WERI-Rb-1 (cell line): ENCODE measurements at regions not wholly inside any gene's neighbourhood (a gene's known extent, or its start where the extent isn't known, plus 50 kb on each side); places are given as distances from the start of the nearest gene placed in this dataset.

Experiments
- DNase-seq: peaks from one replicate; pipeline ENCODE4 v3.0.0-alpha.2; 2020
- H3K27ac ChIP-seq: fragments of 250-450 bp; sonication (Bioruptor Pico); 2 replicates; pipeline ENCODE4 v1.5.1; 2020; ENCODE audit warnings: mild to moderate bottlenecking, moderate library complexity
- H3K27me3 ChIP-seq: fragments of 250-450 bp; sonication (Bioruptor Pico); 2 replicates; pipeline ENCODE4 v1.5.1; 2021; ENCODE audit warnings: mild to moderate bottlenecking, low read depth, moderate library complexity; ENCODE audit not compliant: insufficient read depth, severe bottlenecking
- H3K36me3 ChIP-seq: fragments of 250-450 bp; sonication (Bioruptor Pico); 2 replicates; pipeline ENCODE4 v1.5.1; 2020; ENCODE audit warnings: mild to moderate bottlenecking, moderate library complexity
- H3K4me3 ChIP-seq: 2 replicates; pipeline ENCODE4 v1.5.1; 2011; ENCODE audit warnings: low read depth, mild to moderate bottlenecking, control low read depth, low read length
- H3K9me3 ChIP-seq: fragments of 250-450 bp; sonication (Bioruptor Pico); 2 replicates; pipeline ENCODE4 v1.5.1; 2021; ENCODE audit warnings: mild to moderate bottlenecking, moderate library complexity; ENCODE audit not compliant: severe bottlenecking
- TF ChIP-seq, protein P1 (sequence below): IDR thresholded peaks from 2 replicates; pipeline ENCODE4 v1.5.1; 2011; ENCODE audit warnings: low read depth, mild to moderate bottlenecking, control low read depth, inconsistent platforms, low read length

GRCh38 chr9:84590706-84591105 is 78.8 kb upstream of the NTRK2 start:
- no peak overlapping the region for H3K4me3 ChIP-seq
- peaks cover 61% of the 10 kb centered on the region for H3K27me3 ChIP-seq
- no peak for DNase-seq
- TF ChIP-seq, protein P1, sequence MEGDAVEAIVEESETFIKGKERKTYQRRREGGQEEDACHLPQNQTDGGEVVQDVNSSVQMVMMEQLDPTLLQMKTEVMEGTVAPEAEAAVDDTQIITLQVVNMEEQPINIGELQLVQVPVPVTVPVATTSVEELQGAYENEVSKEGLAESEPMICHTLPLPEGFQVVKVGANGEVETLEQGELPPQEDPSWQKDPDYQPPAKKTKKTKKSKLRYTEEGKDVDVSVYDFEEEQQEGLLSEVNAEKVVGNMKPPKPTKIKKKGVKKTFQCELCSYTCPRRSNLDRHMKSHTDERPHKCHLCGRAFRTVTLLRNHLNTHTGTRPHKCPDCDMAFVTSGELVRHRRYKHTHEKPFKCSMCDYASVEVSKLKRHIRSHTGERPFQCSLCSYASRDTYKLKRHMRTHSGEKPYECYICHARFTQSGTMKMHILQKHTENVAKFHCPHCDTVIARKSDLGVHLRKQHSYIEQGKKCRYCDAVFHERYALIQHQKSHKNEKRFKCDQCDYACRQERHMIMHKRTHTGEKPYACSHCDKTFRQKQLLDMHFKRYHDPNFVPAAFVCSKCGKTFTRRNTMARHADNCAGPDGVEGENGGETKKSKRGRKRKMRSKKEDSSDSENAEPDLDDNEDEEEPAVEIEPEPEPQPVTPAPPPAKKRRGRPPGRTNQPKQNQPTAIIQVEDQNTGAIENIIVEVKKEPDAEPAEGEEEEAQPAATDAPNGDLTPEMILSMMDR: no peak
- no peaks in the 10 kb centered on the region for H3K36me3 ChIP-seq
- H3K27ac ChIP-seq: no peak overlapping the region
- no peaks in the 10 kb centered on the region for H3K9me3 ChIP-seq

- TF ChIP-seq, protein P1: no peak
- no peak overlapping the region for H3K4me3 ChIP-seq
- H3K36me3 ChIP-seq: no peaks in the 10 kb centered on the region
- H3K27me3 ChIP-seq: peaks cover 69% of the 10 kb centered on the region
- no peak for DNase-seq
- no peaks in the 10 kb centered on the region for H3K9me3 ChIP-seq
- H3K27ac ChIP-seq: no peak overlapping the region
Observed at GRCh38 chr9:84592918-84593317, 76.6 kb upstream of the NTRK2 start.

- no peak for DNase-seq
- TF ChIP-seq, protein P1: no peak
- Histone ChIP-seq H3K4me3 (no peak overlapping the region), H3K9me3 (no peaks in the 10 kb centered on the region), H3K36me3 (no peaks in the 10 kb centered on the region), H3K27ac (no peak overlapping the region), H3K27me3 (peaks cover 66% of the 10 kb centered on the region)
Observed at GRCh38 chr9:84593352-84593751, 76.2 kb upstream of the NTRK2 start.

DNA sequence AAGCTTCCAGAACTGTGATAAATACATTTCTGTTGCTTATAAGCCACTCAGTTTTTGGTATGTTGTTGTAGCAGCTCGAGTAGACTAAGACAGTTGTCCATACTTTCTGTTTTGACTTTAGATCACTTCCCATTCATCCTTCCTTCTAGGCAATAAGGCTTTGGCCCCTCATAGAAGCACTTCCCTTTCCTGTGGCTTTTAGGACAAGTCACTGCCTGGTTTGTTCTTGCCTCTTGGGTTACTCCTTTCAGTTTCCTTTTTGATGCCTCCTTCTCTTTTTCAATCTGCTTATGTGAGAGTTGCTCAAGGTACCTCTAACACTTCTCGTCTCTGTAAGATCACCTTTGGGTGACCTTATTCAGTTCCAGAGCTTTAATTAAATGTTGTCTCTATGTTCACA is 72.4 kb upstream of the NTRK2 start:
- TF ChIP-seq, protein P1: no peak
- Histone ChIP-seq H3K4me3 (no peak overlapping the region), H3K27ac (no peak overlapping the region), H3K36me3 (no peaks in the 10 kb centered on the region), H3K27me3 (peaks cover 62% of the 10 kb centered on the region), H3K9me3 (no peaks in the 10 kb centered on the region)
- DNase-seq: no peak

GRCh38 chr9:84598921-84599636 is 70.5 kb upstream of the NTRK2 start:
- H3K27ac ChIP-seq: no peak overlapping the region
- TF ChIP-seq, protein P1: no peak
- H3K4me3 ChIP-seq: no peak overlapping the region

DNA sequence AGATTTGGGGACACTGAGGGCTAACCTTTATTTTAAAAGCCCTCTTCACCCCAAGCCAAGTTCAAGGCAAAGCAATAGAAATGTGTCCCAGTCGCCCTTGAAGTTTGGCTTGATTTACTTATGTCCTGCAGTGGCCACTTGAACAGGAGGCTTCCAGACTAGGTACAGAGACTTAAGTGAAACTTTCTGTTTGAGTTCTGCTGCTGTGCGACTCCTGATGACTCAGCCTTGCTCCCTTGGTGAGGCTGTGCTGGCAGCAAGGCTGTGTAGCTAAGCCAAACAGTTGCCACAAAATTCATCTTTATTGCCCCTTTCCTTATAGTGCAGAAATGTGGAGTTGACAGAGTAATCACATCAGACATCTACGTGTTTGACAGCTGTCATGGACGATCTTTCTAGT is 68.8 kb upstream of the NTRK2 start:
- Histone ChIP-seq H3K4me3 (no peak overlapping the region), H3K27me3 (peaks cover 60% of the 10 kb centered on the region), H3K36me3 (no peaks in the 10 kb centered on the region), H3K27ac (no peak overlapping the region), H3K9me3 (no peaks in the 10 kb centered on the region)
- TF ChIP-seq, protein P1: no peak
- no peak for DNase-seq

More at GRCh38 chr9:84598921-84599636, 70.5 kb upstream of the NTRK2 start:
- no peaks in the 10 kb centered on the region for H3K9me3 ChIP-seq
- no peak for DNase-seq
- H3K27me3 ChIP-seq: peaks cover 62% of the 10 kb centered on the region
- no peaks in the 10 kb centered on the region for H3K36me3 ChIP-seq
